HL-60 (cell line): ENCODE measurements at regions not wholly inside any gene's neighbourhood (a gene's known extent, or its start where the extent isn't known, plus 50 kb on each side); places are given as distances from the start of the nearest gene placed in this dataset.

Source experiments
- CTCF ChIP-seq: IDR thresholded peaks from one replicate; pipeline ENCODE4 v1.5.1; 2011; ENCODE audit warnings: low read length, control low read depth, inconsistent platforms; ENCODE audit not compliant: insufficient read depth
- REST ChIP-seq: IDR thresholded peaks from 2 replicates; pipeline ENCODE4 v1.6.1; 2012; ENCODE audit warnings: low read depth; ENCODE audit not compliant: insufficient replicate concordance
- SPI1 ChIP-seq: IDR thresholded peaks from 2 replicates; pipeline ENCODE4 v1.6.1; 2012; ENCODE audit warnings: low read depth, mild to moderate bottlenecking, borderline replicate concordance

DNA sequence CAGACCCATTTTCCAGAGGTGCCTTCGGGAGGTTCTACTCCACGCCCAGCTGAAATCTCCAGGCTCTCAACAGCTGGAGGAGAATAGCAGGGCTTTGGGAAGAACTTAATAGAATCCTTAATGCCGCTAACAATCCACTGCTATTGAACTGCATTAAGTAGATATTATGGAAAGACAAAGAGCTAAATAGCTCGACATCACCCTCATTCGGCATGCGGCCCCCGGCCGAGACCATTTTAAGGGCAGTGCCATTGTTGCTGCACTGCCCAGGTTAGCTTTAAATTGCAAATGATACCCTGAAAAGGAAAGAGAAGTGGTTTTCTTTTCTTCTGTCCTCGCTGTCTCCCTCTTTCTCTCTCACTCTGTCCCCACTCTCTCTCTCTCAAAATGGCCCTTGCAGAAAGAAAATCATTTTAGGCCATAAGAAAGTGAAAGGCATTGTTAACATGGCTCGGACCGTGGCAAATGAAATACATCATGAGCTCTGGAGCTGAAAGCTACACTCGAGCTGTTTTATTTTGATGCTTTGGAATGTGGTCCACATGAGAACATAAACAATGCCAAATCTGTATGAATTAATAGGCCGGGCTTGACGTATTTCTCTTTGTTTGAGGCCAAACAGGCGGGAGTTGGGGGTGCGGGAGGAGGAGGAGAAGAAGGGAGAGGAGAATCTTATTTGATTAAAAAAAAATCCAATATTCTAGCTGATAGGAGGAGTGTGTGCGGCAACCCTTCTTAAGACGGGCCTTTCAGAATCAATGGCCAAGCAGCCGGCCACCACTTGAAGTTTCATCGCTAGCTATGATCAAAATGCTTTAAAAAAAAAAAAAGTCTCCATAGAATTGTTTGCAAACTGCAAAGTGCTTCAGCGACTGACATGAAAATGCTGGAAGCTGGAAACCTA, 298.8 kb upstream of the IRX3 start:
- no peak for TF ChIP-seq CTCF
- no peak for TF ChIP-seq REST
- no peak for TF ChIP-seq SPI1
